GM21423 (cell line): ENCODE measurements at regions not wholly inside any gene's neighbourhood (a gene's known extent, or its start where the extent isn't known, plus 50 kb on each side); places are given as distances from the start of the nearest gene placed in this dataset.

ENCODE experiments used
- ATAC-seq: cut with Tn5 transposase; IDR thresholded peaks from one replicate; pipeline ENCODE4 v1.9.1; 2021; ENCODE audit warnings: mild to moderate bottlenecking, moderate library complexity; ENCODE audit not compliant: unreplicated experiment

GRCh38 chr3:176469694-176470205 lies 727.5 kb downstream of the TBL1XR1 start:
- no peak for ATAC-seq

- no peak for ATAC-seq
Measured at GRCh38 chr3:176463610-176464009, 733.7 kb downstream of the TBL1XR1 start.

- ATAC-seq: no peak
Measured at GRCh38 chr3:176447369-176447768, 749.9 kb downstream of the TBL1XR1 start.

GRCh38 chr3:176442326-176442725 lies 755.0 kb downstream of the TBL1XR1 start:
- no peak for ATAC-seq

GRCh38 chr3:176439729-176440128 lies 757.6 kb downstream of the TBL1XR1 start:
- no peak for ATAC-seq

GRCh38 chr3:176431991-176432390 lies 765.3 kb downstream of the TBL1XR1 start:
- ATAC-seq: no peak

GRCh38 chr3:176431038-176431418 lies 766.3 kb downstream of the TBL1XR1 start:
- no peak for ATAC-seq

- no peak for ATAC-seq
Measured at GRCh38 chr3:176430244-176431037, 766.8 kb downstream of the TBL1XR1 start.

- no peak for ATAC-seq
Measured at GRCh38 chr3:176428552-176428951, 768.7 kb downstream of the TBL1XR1 start.

- no peak for ATAC-seq
Measured at GRCh38 chr3:176426371-176426770, 770.9 kb downstream of the TBL1XR1 start.

GRCh38 chr3:176416870-176417269 lies 780.4 kb downstream of the TBL1XR1 start:
- ATAC-seq: no peak

GRCh38 chr3:176415661-176416295 lies 781.5 kb downstream of the TBL1XR1 start:
- ATAC-seq: no peak

GRCh38 chr3:176412771-176413170 lies 784.5 kb downstream of the TBL1XR1 start:
- no peak for ATAC-seq

- ATAC-seq: no peak
Measured at GRCh38 chr3:176403531-176403930, 793.8 kb downstream of the TBL1XR1 start.

GRCh38 chr3:176401211-176401610 lies 796.1 kb downstream of the TBL1XR1 start:
- no peak for ATAC-seq

GRCh38 chr3:176399193-176399592 lies 798.1 kb downstream of the TBL1XR1 start:
- ATAC-seq: no peak

- ATAC-seq: no peak
Measured at GRCh38 chr3:176395240-176395639, 802.0 kb downstream of the TBL1XR1 start.

GRCh38 chr3:176378789-176379188 lies 818.5 kb downstream of the TBL1XR1 start:
- no peak for ATAC-seq

GRCh38 chr3:176376531-176376930 lies 820.8 kb downstream of the TBL1XR1 start:
- no peak for ATAC-seq

GRCh38 chr3:176375519-176375918 lies 821.8 kb downstream of the TBL1XR1 start:
- ATAC-seq: no peak

- ATAC-seq: no peak
Measured at GRCh38 chr3:176362191-176362731, 835.0 kb downstream of the TBL1XR1 start.

GRCh38 chr3:176359211-176359610 lies 838.1 kb downstream of the TBL1XR1 start:
- ATAC-seq: no peak
